ENCODE measurements at regions not wholly inside any gene's neighbourhood (a gene's known extent, or its start where the extent isn't known, plus 50 kb on each side); places are given as distances from the start of the nearest gene placed in this dataset.

GRCh38 chr2:125037135-125037653 is 1012.1 kb downstream of the CNTNAP5 start:
- H2AFZ ChIP-seq (ENCODE audit: low read length) = no peak overlapping the region
- no peaks in the 10 kb centered on the region for H3K36me3 ChIP-seq (ENCODE audit: insufficient read depth, low read length)
- no peaks in the 10 kb centered on the region for H3K4me1 ChIP-seq (ENCODE audit: insufficient read depth, low read length, severe bottlenecking)
- no peak overlapping the region for H3K4me3 ChIP-seq (ENCODE audit: low read depth, low read length, poor library complexity, severe bottlenecking)
- TF ChIP-seq EZH2 (IDR thresholded peaks at IDR 0.05; ENCODE audit: borderline replicate concordance, low read length) (no peak), CTCF (IDR thresholded peaks at IDR 0.05; ENCODE audit: low read length) (no peak)
- H3K27me3 ChIP-seq (ENCODE audit: insufficient read depth, low read length) = no peaks in the 10 kb centered on the region
- no peaks in the 10 kb centered on the region for H4K20me1 ChIP-seq (ENCODE audit: insufficient read depth, low read length)
- no peaks in the 10 kb centered on the region for H3K9me3 ChIP-seq (ENCODE audit: low read length)
- no peaks in the 10 kb centered on the region for H3F3A ChIP-seq (ENCODE audit: insufficient read depth, low read length)
- no peak overlapping the region for H3K27ac ChIP-seq (ENCODE audit: low read depth, low read length, poor library complexity, severe bottlenecking)
- H3K9me2 ChIP-seq (ENCODE audit: low read depth, low read length) = no peaks in the 10 kb centered on the region
- H3K79me2 ChIP-seq (ENCODE audit: insufficient read depth, low read length) = no peaks in the 10 kb centered on the region
- H3K9ac ChIP-seq (ENCODE audit: low read length) = no peak overlapping the region
- H3K4me2 ChIP-seq (ENCODE audit: low read length) = no peak overlapping the region

GRCh38 chr2:125041846-125042245 is 1016.8 kb downstream of the CNTNAP5 start:
- H3K36me3 ChIP-seq (ENCODE audit: insufficient read depth, low read length) = no peaks in the 10 kb centered on the region
- no peaks in the 10 kb centered on the region for H3K9me3 ChIP-seq (ENCODE audit: low read length)
- H3K9me2 ChIP-seq (ENCODE audit: low read depth, low read length) = no peaks in the 10 kb centered on the region
- H3K4me3 ChIP-seq (ENCODE audit: low read depth, low read length, poor library complexity, severe bottlenecking) = no peak overlapping the region
- no peaks in the 10 kb centered on the region for H3K4me1 ChIP-seq (ENCODE audit: insufficient read depth, low read length, severe bottlenecking)
- no peak for TF ChIP-seq EZH2 (IDR thresholded peaks at IDR 0.05; ENCODE audit: borderline replicate concordance, low read length)
- no peaks in the 10 kb centered on the region for H3F3A ChIP-seq (ENCODE audit: insufficient read depth, low read length)
- H3K79me2 ChIP-seq (ENCODE audit: insufficient read depth, low read length) = no peaks in the 10 kb centered on the region
- no peak overlapping the region for H3K9ac ChIP-seq (ENCODE audit: low read length)
- H3K4me2 ChIP-seq (ENCODE audit: low read length) = no peak overlapping the region
- no peaks in the 10 kb centered on the region for H4K20me1 ChIP-seq (ENCODE audit: insufficient read depth, low read length)
- H3K27ac ChIP-seq (ENCODE audit: low read depth, low read length, poor library complexity, severe bottlenecking) = no peak overlapping the region
- no peaks in the 10 kb centered on the region for H3K27me3 ChIP-seq (ENCODE audit: insufficient read depth, low read length)
- H2AFZ ChIP-seq (ENCODE audit: low read length) = no peak overlapping the region

GRCh38 chr2:125042727-125043126 is 1017.6 kb downstream of the CNTNAP5 start:
- no peaks in the 10 kb centered on the region for H4K20me1 ChIP-seq (ENCODE audit: insufficient read depth, low read length)
- no peak for TF ChIP-seq CTCF (IDR thresholded peaks at IDR 0.05; ENCODE audit: low read length)
- TF ChIP-seq EZH2 (IDR thresholded peaks at IDR 0.05; ENCODE audit: borderline replicate concordance, low read length) = no peak
- no peaks in the 10 kb centered on the region for H3K27me3 ChIP-seq (ENCODE audit: insufficient read depth, low read length)
- H3K9me3 ChIP-seq (ENCODE audit: low read length) = no peaks in the 10 kb centered on the region
- H3K4me3 ChIP-seq (ENCODE audit: low read depth, low read length, poor library complexity, severe bottlenecking) = no peak overlapping the region
- H2AFZ ChIP-seq (ENCODE audit: low read length) = no peak overlapping the region
- no peaks in the 10 kb centered on the region for H3K4me1 ChIP-seq (ENCODE audit: insufficient read depth, low read length, severe bottlenecking)
- no peaks in the 10 kb centered on the region for H3K79me2 ChIP-seq (ENCODE audit: insufficient read depth, low read length)
- H3F3A ChIP-seq (ENCODE audit: insufficient read depth, low read length) = no peaks in the 10 kb centered on the region
- H3K4me2 ChIP-seq (ENCODE audit: low read length) = no peak overlapping the region
- H3K9ac ChIP-seq (ENCODE audit: low read length) = no peak overlapping the region
- no peaks in the 10 kb centered on the region for H3K9me2 ChIP-seq (ENCODE audit: low read depth, low read length)
- no peak overlapping the region for H3K27ac ChIP-seq (ENCODE audit: low read depth, low read length, poor library complexity, severe bottlenecking)
- H3K36me3 ChIP-seq (ENCODE audit: insufficient read depth, low read length) = no peaks in the 10 kb centered on the region
